Inflammatory macrophage treated with lipopolysaccharide for 1 hour (primary cell): ENCODE measurements at regions not wholly inside any gene's neighbourhood (a gene's known extent, or its start where the extent isn't known, plus 50 kb on each side); places are given as distances from the start of the nearest gene placed in this dataset.
"Not testable (repeated sequence)": the region's sequence is repeated elsewhere in the genome, so short reads cannot be mapped to it uniquely, and the experiment has no call there.

Source experiments
- DNase-seq, 2 donors: peaks; one replicate each; pipeline ENCODE4 v3.0.0-alpha.2; 2020 to 2022

- peak in 1 of 2 donors; percentile 3 for DNase-seq
These were observed 227.4 kb upstream of the ZNF804A start for GRCh38 chr2:184370954-184371353.

- no peak for DNase-seq
These were observed 226.7 kb upstream of the ZNF804A start for GRCh38 chr2:184371641-184372040.

GRCh38 chr2:184372484-184372883 lies 225.8 kb upstream of the ZNF804A start:
- DNase-seq, result no peak

GRCh38 chr2:184394642-184395041 lies 203.7 kb upstream of the ZNF804A start:
- no peak for DNase-seq

- no peak for DNase-seq
These were observed 195.9 kb upstream of the ZNF804A start for GRCh38 chr2:184402381-184402780.

GRCh38 chr2:184407041-184407630 lies 191.2 kb upstream of the ZNF804A start:
- not testable (repeated sequence) for DNase-seq

- no peak for DNase-seq
These were observed 188.2 kb upstream of the ZNF804A start for GRCh38 chr2:184410160-184410559.

- DNase-seq, result no peak
These were observed 185.1 kb upstream of the ZNF804A start for GRCh38 chr2:184413221-184413620.

GRCh38 chr2:184413671-184414229 lies 184.6 kb upstream of the ZNF804A start:
- no peak for DNase-seq

- no peak for DNase-seq
These were observed 182.0 kb upstream of the ZNF804A start for GRCh38 chr2:184416146-184416913.

- DNase-seq, result no peak
These were observed 178.6 kb upstream of the ZNF804A start for GRCh38 chr2:184419744-184420143.

GRCh38 chr2:184421456-184421855 lies 176.9 kb upstream of the ZNF804A start:
- DNase-seq, result not testable (repeated sequence)

- DNase-seq, result no peak
These were observed 173.2 kb upstream of the ZNF804A start for GRCh38 chr2:184425083-184425482.

GRCh38 chr2:184444217-184444616 lies 154.1 kb upstream of the ZNF804A start:
- no peak for DNase-seq

- no peak for DNase-seq
These were observed 153.6 kb upstream of the ZNF804A start for GRCh38 chr2:184444623-184445223.

- no peak for DNase-seq
These were observed 148.6 kb upstream of the ZNF804A start for GRCh38 chr2:184449760-184450159.

GRCh38 chr2:184452907-184453306 lies 145.4 kb upstream of the ZNF804A start:
- DNase-seq, result no peak

GRCh38 chr2:184455624-184456023 lies 142.7 kb upstream of the ZNF804A start:
- no peak for DNase-seq

- DNase-seq, result not testable (repeated sequence)
These were observed 141.6 kb upstream of the ZNF804A start for GRCh38 chr2:184456693-184457092.

- DNase-seq, result no peak
These were observed 135.0 kb upstream of the ZNF804A start for GRCh38 chr2:184463102-184463865.

GRCh38 chr2:184463866-184464248 lies 134.5 kb upstream of the ZNF804A start:
- no peak for DNase-seq

GRCh38 chr2:184468826-184469225 lies 129.5 kb upstream of the ZNF804A start:
- DNase-seq, result no peak

GRCh38 chr2:184472481-184472880 lies 125.8 kb upstream of the ZNF804A start:
- DNase-seq, result no peak
